HG03280 (cell line): ENCODE measurements at regions not wholly inside any gene's neighbourhood (a gene's known extent, or its start where the extent isn't known, plus 50 kb on each side); places are given as distances from the start of the nearest gene placed in this dataset.
"Not testable (repeated sequence)": the region's sequence is repeated elsewhere in the genome, so short reads cannot be mapped to it uniquely, and the experiment has no call there.

Source experiments
- ATAC-seq: cut with Tn5 transposase; IDR thresholded peaks from one replicate; pipeline ENCODE4 v1.9.1; 2021; ENCODE audit warnings: mild to moderate bottlenecking, moderate library complexity; ENCODE audit not compliant: unreplicated experiment

DNA sequence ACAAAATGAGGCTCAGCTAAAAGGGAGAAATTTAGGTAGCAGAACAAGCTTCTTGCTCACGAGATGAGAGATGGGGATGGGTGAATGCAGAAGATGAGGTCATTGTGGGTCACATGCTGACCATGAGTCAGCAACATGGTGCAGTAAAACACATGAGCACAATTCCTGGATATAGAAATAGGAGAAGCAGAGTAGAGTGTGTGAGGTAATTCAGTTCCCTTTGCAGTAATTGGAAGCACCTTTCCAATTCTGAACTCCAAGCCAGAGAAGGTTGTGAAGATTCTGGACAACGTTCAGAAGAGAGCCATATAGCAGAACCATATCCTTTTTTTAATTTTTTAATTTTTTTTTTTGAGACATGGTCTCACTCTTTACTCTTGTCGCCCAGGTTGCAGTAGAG, 62.0 kb upstream of the LMNTD1 start:
- no peak for ATAC-seq

GRCh38 chr12:25616286-25616685, 63.2 kb upstream of the LMNTD1 start:
- ATAC-seq, result no peak

GRCh38 chr12:25617991-25618390, 64.9 kb upstream of the LMNTD1 start:
- no peak for ATAC-seq

- no peak for ATAC-seq
Observed at GRCh38 chr12:25623816-25624215, 70.7 kb upstream of the LMNTD1 start.

DNA sequence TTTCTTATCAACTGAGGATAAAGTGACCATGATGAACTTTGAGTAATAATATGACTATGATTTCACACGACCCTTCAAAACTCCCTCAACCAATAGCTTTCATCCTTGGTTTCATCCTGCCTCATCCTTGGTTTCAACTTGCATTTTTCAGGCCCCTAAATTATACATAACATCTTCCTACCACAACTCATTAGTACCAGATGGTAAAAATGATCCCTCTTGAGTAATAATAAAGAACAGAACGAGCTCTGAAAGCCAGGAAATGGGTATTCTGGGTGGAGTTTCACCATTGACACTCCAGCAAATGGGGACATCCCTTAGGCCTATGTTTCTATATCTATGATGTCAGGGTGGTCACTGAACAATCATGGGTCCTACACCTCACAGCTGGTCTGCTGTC, 72.1 kb upstream of the LMNTD1 start:
- ATAC-seq, result no peak

GRCh38 chr12:25629341-25629740, 76.3 kb upstream of the LMNTD1 start:
- no peak for ATAC-seq

DNA sequence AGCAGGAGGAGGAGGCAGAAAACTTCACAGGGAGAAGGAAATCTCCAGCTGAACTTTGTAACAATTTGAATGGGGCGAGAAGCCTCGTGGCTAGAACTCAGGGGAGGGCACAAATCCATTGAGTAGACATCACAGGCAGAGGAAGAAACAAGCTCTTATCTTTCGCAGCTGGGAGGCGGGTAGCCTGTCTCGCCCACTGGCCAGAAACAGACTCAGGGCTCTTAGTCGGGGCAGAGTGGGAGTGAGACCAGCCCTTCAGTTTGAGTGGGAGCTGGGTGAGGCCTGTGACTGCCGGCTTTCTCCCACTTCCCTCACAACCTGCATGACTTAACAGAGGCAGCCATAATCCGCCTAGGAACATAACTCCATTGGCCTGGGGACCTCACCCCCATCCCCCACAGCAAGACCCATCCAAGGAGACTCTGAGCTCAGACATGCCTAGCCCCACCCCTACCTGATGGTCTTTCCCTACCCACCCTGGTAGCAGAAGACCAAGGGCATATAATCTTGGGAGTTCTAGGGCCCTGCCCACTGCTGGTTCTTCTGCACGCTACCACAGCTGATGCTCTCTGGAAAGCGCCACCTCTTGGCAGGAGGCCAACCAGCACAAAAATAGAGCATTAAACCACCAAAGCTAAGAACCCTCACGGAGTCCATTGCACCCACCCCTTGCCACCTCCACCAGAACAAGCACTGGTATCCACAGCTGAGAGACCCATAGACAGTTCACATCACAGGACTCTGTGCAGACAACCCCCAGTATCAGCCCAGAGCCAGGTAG, 77.8 kb upstream of the LMNTD1 start:
- not testable (repeated sequence) for ATAC-seq

GRCh38 chr12:25633149-25633548, 80.1 kb upstream of the LMNTD1 start:
- ATAC-seq, result not testable (repeated sequence)

GRCh38 chr12:25637752-25638151, 84.7 kb upstream of the LMNTD1 start:
- no peak for ATAC-seq

GRCh38 chr12:25639406-25639805, 86.3 kb upstream of the LMNTD1 start:
- ATAC-seq, result no peak

- no peak for ATAC-seq
Observed at GRCh38 chr12:25644979-25645378, 91.9 kb upstream of the LMNTD1 start.

- ATAC-seq, result no peak
Observed at GRCh38 chr12:25645427-25645826, 92.3 kb upstream of the LMNTD1 start.

- no peak for ATAC-seq
Observed at GRCh38 chr12:25651931-25652330, 98.8 kb upstream of the LMNTD1 start.

GRCh38 chr12:25652371-25652770, 99.3 kb upstream of the LMNTD1 start:
- no peak for ATAC-seq

DNA sequence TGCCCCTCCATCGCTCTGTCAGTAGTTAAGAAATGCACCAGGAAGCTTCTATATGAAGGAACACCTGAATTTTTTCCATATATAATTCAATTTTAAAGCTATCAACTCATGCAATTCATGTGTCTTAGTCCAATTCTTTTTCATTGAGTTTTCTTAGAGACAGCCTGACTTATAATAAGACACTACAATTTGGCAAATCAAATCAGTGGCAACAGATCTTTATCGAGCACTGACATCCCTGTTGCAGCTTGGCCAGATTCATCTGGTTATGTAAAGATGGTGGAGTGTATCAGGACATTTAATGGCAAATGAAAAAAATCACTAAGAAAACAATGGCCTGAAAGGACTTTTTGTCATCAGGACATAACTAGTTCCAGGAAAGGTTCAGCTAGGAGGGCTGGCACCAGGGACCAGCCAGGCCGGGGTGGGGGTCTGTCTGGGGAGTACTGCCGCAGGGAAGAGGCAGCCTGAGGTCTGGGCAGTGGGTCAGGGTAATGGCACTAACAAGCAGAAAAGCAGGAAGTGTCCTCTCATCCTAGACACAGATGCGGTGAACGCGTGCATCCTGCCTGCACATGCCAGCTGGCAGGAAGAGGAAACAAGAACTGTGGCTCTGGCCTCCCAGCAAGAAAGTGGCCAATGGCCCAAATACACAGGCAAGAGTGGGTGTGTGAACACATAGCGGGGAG, 100.5 kb upstream of the LMNTD1 start:
- no peak for ATAC-seq

DNA sequence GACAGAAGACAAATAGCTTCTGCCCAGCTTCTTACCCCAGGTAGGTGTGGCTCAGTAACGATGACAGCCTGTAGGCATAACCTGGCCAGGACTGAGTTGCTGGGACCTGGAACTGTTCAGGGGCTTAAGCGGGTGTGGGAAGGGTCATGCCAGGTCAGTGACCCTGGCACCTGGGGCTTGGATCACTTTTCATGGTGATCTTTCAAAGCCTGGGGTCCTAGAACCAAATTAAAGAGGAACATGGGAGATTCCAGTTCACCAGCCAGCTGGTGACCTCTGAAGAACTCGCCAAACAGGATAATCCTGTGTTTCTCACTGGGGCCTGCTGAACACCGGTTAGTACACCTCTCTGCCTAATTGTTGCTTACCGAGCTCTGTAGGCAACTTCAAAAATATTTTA, 102.6 kb upstream of the LMNTD1 start:
- ATAC-seq, result no peak

DNA sequence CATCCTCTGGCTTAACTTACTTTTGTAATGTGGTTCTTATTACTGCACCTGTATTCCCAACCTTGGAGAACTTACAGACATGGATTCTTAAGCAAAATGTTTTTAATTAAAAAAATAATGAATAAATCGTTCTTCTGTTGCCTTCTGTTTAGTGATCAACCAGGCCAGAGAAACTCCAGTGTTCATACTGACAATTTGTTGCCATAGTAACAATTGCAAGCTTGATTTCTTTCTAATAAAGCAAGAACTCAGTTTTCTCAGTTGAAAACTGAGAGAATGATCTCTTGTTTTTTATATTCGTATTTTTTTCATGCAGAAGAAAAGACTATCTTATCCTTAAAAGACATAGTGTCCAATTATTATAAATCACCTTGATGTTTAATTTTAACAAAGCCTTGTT, 106.5 kb upstream of the LMNTD1 start:
- no peak for ATAC-seq

- ATAC-seq, result no peak
Observed at GRCh38 chr12:25670076-25671055, 117.3 kb upstream of the LMNTD1 start.

DNA sequence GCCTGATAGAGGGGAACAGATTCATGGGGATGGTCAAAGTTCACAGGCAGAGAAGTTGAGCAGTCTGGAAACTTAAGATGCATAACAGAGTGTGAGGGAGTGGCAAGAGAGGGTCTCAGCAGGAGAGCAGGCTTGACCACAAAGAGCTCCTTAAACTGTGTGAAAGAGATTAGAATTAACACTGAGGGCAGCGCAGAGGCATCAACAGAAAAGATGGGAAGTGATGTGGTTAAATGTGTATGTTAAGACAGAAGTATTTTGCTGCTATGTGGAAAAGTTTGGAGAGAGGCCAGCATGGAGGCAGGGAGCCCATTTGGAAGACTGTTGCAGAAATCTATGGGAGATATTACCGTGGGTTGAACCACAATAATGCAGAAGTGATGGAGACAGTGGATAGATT, 122.7 kb upstream of the LMNTD1 start:
- no peak for ATAC-seq

DNA sequence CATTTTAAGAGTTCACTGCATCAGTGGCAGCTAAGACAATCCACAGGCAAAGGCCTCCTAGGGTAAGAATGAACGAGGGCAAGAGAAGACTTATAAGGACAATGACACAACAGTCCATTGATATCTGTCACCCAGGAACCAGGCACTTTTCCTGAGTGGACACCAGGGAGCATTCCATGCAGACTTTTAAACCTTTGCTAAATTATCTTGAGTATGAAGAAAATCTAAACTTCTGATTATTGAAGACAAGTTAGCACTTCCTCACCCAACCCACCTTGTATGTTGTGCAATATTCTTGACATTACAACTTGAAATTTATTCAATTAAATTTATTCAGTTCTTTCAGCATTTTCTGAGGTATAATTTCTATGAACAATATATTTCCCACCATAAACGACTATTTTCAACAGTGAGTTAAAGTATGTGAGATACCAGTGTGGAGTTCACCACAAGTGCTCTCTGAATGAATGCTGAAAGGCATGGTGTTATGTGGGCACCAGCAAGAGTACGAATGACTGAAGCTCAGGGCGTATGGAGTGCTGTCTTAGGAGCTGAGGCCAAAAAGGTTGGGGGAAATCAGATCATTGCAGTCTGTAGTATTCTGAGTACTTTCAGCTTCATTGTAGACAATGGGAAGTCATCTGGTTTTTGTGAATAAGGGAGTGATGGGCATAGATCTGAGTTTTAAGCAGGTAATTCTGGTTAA, 124.3 kb upstream of the LMNTD1 start:
- no peak for ATAC-seq

- no peak for ATAC-seq
Observed at GRCh38 chr12:25681580-25681979, 128.5 kb upstream of the LMNTD1 start.
